IMR-90 (cell line): ENCODE measurements at regions not wholly inside any gene's neighbourhood (a gene's known extent, or its start where the extent isn't known, plus 50 kb on each side); places are given as distances from the start of the nearest gene placed in this dataset.

ENCODE experiments used
- ATAC-seq: fragments of 200-7000 bp; cut with Tn5 transposase; 2 replicates; pipeline ENCODE4 v1.9.1; 2020; ENCODE audit warnings: low read depth, mild to moderate bottlenecking, moderate library complexity
- BruUV-seq: library from RNA; stranded (reverse); fragments of 400-500 nt; replicated peaks from 2 replicates; lab custom pipeline; 2021; lab: Mats Ljungman, UMichigan
- CTCF ChIA-PET: fragments of 300-600 bp; formaldehyde crosslinking; extraction: SDS; loops from one replicate; lab custom pipeline; 2021; ENCODE audit warnings: antibody characterized with exemption; lab: Yijun Ruan, JAX
- POLR2A ChIA-PET: fragments of 300-600 bp; sonication (Branson Sonifier 250); formaldehyde crosslinking; loops from one replicate; lab custom pipeline; 2022; ENCODE audit warnings: antibody characterized with exemption; ENCODE audit not compliant: unreplicated experiment; lab: Charles Lee
- DNase-seq: peaks from one replicate; pipeline ENCODE4 v3.0.0; 2013
- H2AFZ ChIP-seq: replicated peaks from 2 replicates; pipeline ENCODE3; 2013; ENCODE audit warnings: low read length, mild to moderate bottlenecking; ENCODE audit not compliant: poor library complexity
- H2AK5ac ChIP-seq: 2 replicates; pipeline ENCODE4 v1.6.1; 2013; ENCODE audit warnings: low read depth, low read length, inconsistent platforms
- H2AK9ac ChIP-seq: replicated peaks from 2 replicates; pipeline ENCODE3; 2013; ENCODE audit warnings: mild to moderate bottlenecking, low read depth, low read length, moderate library complexity; ENCODE audit not compliant: poor library complexity
- H2BK120ac ChIP-seq: 2 replicates; pipeline ENCODE4 v1.6.1; 2013; ENCODE audit warnings: low read depth, low read length, inconsistent platforms
- H2BK15ac ChIP-seq: 3 replicates; pipeline ENCODE4 v1.6.1; 2013; ENCODE audit warnings: low read depth, low read length, inconsistent platforms
- H2BK20ac ChIP-seq: 2 replicates; pipeline ENCODE4 v1.6.1; 2013; ENCODE audit warnings: low read depth, mild to moderate bottlenecking, inconsistent platforms, low read length, moderate library complexity
- H2BK5ac ChIP-seq: 2 replicates; pipeline ENCODE4 v1.6.1; 2013; ENCODE audit warnings: mild to moderate bottlenecking, low read depth, low read length, inconsistent platforms; ENCODE audit not compliant: poor library complexity, severe bottlenecking
- H3K14ac ChIP-seq: replicated peaks from 2 replicates; pipeline ENCODE4 v1.6.1; 2013; ENCODE audit warnings: low read depth, low read length, inconsistent platforms
- H3K18ac ChIP-seq: 2 replicates; pipeline ENCODE4 v1.6.1; 2013; ENCODE audit warnings: low read depth, low read length, control low read depth
- H3K23ac ChIP-seq: 2 replicates; pipeline ENCODE4 v1.6.1; 2013; ENCODE audit warnings: low read depth, low read length, inconsistent platforms
- H3K27ac ChIP-seq: 2 replicates; pipeline ENCODE4 v1.5.1; 2013; ENCODE audit warnings: mild to moderate bottlenecking, control low read depth, low read length; ENCODE audit not compliant: insufficient read depth
- H3K27me3 ChIP-seq: 2 replicates; pipeline ENCODE4 v1.6.1; 2013; ENCODE audit warnings: low read length; ENCODE audit not compliant: control insufficient read depth, insufficient read depth
- H3K36me3 ChIP-seq: 2 replicates; pipeline ENCODE4 v1.6.1; 2013; ENCODE audit warnings: low read length, mixed read lengths; ENCODE audit not compliant: control insufficient read depth, insufficient read depth
- H3K4ac ChIP-seq: 2 replicates; pipeline ENCODE4 v1.6.1; 2013; ENCODE audit warnings: low read depth, low read length, inconsistent platforms
- H3K4me1 ChIP-seq: 2 replicates; pipeline ENCODE4 v1.6.1; 2013; ENCODE audit warnings: low read length, mixed read lengths; ENCODE audit not compliant: control insufficient read depth, insufficient read depth
- H3K4me2 ChIP-seq: 2 replicates; pipeline ENCODE4 v1.6.1; 2013; ENCODE audit warnings: low read depth, mild to moderate bottlenecking, control low read depth, low read length, moderate library complexity
- H3K4me3 ChIP-seq: 2 replicates; pipeline ENCODE4 v1.5.1; 2013; ENCODE audit warnings: low read depth, mild to moderate bottlenecking, control low read depth, low read length, moderate library complexity; ENCODE audit not compliant: insufficient read depth
- H3K56ac ChIP-seq: 2 replicates; pipeline ENCODE4 v1.6.1; 2013; ENCODE audit warnings: low read length, inconsistent platforms; ENCODE audit not compliant: insufficient read depth; ENCODE audit errors: extremely low read depth
- H3K79me1 ChIP-seq, 2 experiments: 2 replicates each; pipeline ENCODE4 v1.6.1; 2013; ENCODE audit warnings: low read length in 2 of 2, inconsistent platforms in 1 of 2, low read depth in 1 of 2
- H3K9ac ChIP-seq: 2 replicates; pipeline ENCODE4 v1.6.1; 2013; ENCODE audit warnings: low read depth, low read length, control low read depth
- H3K9me1 ChIP-seq: 2 replicates; pipeline ENCODE4 v1.6.1; 2013; ENCODE audit warnings: low read length, inconsistent platforms; ENCODE audit not compliant: insufficient read depth
- H3K9me3 ChIP-seq: 2 replicates; pipeline ENCODE4 v1.6.1; 2013; ENCODE audit warnings: low read length; ENCODE audit not compliant: control insufficient read depth, insufficient read depth
- H4K20me1 ChIP-seq: 2 replicates; pipeline ENCODE4 v1.6.1; 2013; ENCODE audit warnings: low read length, inconsistent platforms; ENCODE audit not compliant: insufficient read depth
- H4K5ac ChIP-seq: 2 replicates; pipeline ENCODE4 v1.6.1; 2013; ENCODE audit warnings: mild to moderate bottlenecking, low read depth, low read length, control low read depth
- H4K8ac ChIP-seq, 2 experiments: 2 replicates each; pipeline ENCODE4 v1.6.1; 2013; ENCODE audit warnings: low read depth in 2 of 2, low read length in 2 of 2, control low read depth in 1 of 2, inconsistent platforms in 1 of 2
- H4K91ac ChIP-seq: 2 replicates; pipeline ENCODE4 v1.6.1; 2013; ENCODE audit warnings: low read depth, low read length, inconsistent platforms; ENCODE audit not compliant: insufficient read depth
- BHLHE40 ChIP-seq: fragments of 150-350 bp; IDR thresholded peaks from 2 replicates; pipeline ENCODE4 v1.6.1; 2016; ENCODE audit warnings: mild to moderate bottlenecking, low read depth, low read length
- CEBPB ChIP-seq: IDR thresholded peaks from 2 replicates; pipeline ENCODE4 v1.6.1; 2012; ENCODE audit warnings: low read depth, low read length, improper control_type of control experiment
- FOS ChIP-seq: fragments of 150-350 bp; IDR thresholded peaks from 2 replicates; pipeline ENCODE4 v1.6.1; 2016; ENCODE audit warnings: low read depth, low read length
- MAFK ChIP-seq: IDR thresholded peaks from 2 replicates; pipeline ENCODE4 v1.6.1; 2012; ENCODE audit warnings: low read depth, low read length, improper control_type of control experiment
- NFE2L2 ChIP-seq: fragments of 150-350 bp; IDR thresholded peaks from 2 replicates; pipeline ENCODE4 v1.6.1; 2016; ENCODE audit warnings: low read depth, mild to moderate bottlenecking, low read length
- RCOR1 ChIP-seq: IDR thresholded peaks from 2 replicates; pipeline ENCODE4 v1.6.1; 2012; ENCODE audit warnings: mild to moderate bottlenecking, low read length, improper control_type of control experiment; ENCODE audit not compliant: insufficient replicate concordance
- RFX5 ChIP-seq: IDR thresholded peaks from 2 replicates; pipeline ENCODE4 v1.8.0; 2012; ENCODE audit warnings: low read depth, mild to moderate bottlenecking, low read length, moderate library complexity
- SMC3 ChIP-seq: fragments of 150-350 bp; IDR thresholded peaks from 2 replicates; pipeline ENCODE4 v1.6.1; 2016; ENCODE audit warnings: low read depth, mild to moderate bottlenecking, antibody characterized with exemption, low read length, moderate library complexity
- WGBS, 2 experiments: methylation state at CpG; one replicate each; pipeline versions ENCODE4 v1.1.5 to v1.1.7; 2013; ENCODE audit warnings: missing lambda C conversion rate in 2 of 2; ENCODE audit not compliant: insufficient read length in 1 of 2; ENCODE audit errors: extremely low coverage in 2 of 2; 5-methylcytosine and 5-hydroxymethylcytosine counted together
- dilution Hi-C: fragments of 300-500 bp; cut with HindIII; formaldehyde crosslinking; loops from one replicate; pipeline ENCODE4 v1.14.3; 2018; ENCODE audit warnings: low sequenced_read_pairs; ENCODE audit not compliant: unreplicated experiment
- in situ Hi-C: fragments of 300-500 bp; cut with MboI; formaldehyde crosslinking; loops from 3 replicates; pipeline ENCODE4 v1.14.3; 2019; ENCODE audit warnings: low sequenced_read_pairs, inconsistent platforms, mixed read lengths
- intact Hi-C: fragments of 100-400 bp; cut with micrococcal nuclease; formaldehyde crosslinking; loops from 2 replicates; pipeline ENCODE4 v1.10.0; 2022
- TF ChIP-seq, protein P1 (sequence below): fragments of 150-350 bp; IDR thresholded peaks from 2 replicates; pipeline ENCODE4 v1.6.1; 2016; ENCODE audit warnings: low read depth, mild to moderate bottlenecking, low read length, moderate library complexity, borderline replicate concordance
- TF ChIP-seq, protein P2 (sequence below): fragments of 150-350 bp; IDR thresholded peaks from 2 replicates; pipeline ENCODE4 v1.6.1; 2017; ENCODE audit warnings: mild to moderate bottlenecking, antibody characterized with exemption, low read length, low read depth

DNA sequence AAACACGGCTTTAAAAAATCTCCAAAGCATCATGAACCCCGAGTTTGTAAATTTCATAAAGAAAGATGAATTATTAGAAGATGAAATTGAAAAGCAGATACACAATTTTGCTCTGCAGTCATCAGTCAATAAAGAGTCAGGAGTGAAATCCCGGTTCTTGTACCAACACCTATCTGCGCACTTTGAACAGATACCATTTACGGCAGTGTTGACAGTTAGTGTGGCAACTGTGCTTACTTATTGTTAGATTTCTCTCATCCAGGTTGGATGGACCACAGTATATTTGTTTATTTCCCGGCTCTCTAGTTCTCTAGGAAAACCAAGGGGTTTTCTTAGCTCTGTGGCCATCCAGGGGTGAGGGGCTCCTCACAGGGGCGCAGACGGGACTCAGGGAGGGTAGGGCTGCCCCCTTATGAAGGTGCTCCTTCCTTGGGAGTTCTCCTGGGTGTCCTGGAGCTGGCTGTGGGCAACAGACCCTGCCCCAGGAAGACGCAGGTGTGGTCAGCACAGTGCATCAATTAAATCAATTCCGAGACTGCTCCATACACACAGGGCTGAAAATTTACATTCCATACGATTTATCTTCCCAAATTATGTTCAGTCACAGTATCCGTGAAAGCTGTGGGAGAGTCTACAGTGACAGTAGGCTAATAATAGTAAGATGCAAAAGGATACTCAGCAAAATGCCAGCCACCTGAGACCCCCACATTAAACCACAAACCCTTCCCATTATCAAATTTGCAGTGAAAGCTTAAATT, 107.0 kb upstream of the C1QTNF9B start:
- peaks cover 12% of the 10 kb centered on the region for H3K4me1 ChIP-seq
- no peak overlapping the region for H3K4me3 ChIP-seq
- H2BK20ac ChIP-seq, result no peak overlapping the region
- intact Hi-C loops (no loop called here), dilution Hi-C loops (no loop called here), in situ Hi-C loops (no loop called here)
- H3K27me3 ChIP-seq, result no peaks in the 10 kb centered on the region
- no peak overlapping the region for H2BK5ac ChIP-seq
- no peak overlapping the region for H3K4ac ChIP-seq
- WGBS, 2 experiments, result 100% methylated on average over 3 of the region's 12 CpGs; no CpG with 5 or more reads in 1 of the 2 experiments
- H4K20me1 ChIP-seq, result no peaks in the 10 kb centered on the region
- H4K8ac ChIP-seq, result no peak overlapping the region
- DNase-seq (no peak), ATAC-seq (no peak)
- no peak overlapping the region for H3K27ac ChIP-seq
- H4K5ac ChIP-seq, result no peak overlapping the region
- ChIA-PET POLR2A (no interaction called here), CTCF (interaction anchor here (0.5 to 1.0 kb wide), 3 partner anchors 15 to 1196 kb away, joined by 3 to 4 read pairs (median 3); no protein-coding TSS in a partner anchor)
- H2AFZ ChIP-seq, result no peak overlapping the region
- peaks cover 9% of the 10 kb centered on the region for H3K9me1 ChIP-seq
- H3K9ac ChIP-seq, result no peak overlapping the region
- no peak overlapping the region for H2BK120ac ChIP-seq
- no peaks in the 10 kb centered on the region for H3K9me3 ChIP-seq
- no peak overlapping the region for H4K91ac ChIP-seq
- no peak overlapping the region for H3K14ac ChIP-seq
- no TSS peak for BruUV-seq
- H2AK5ac ChIP-seq, result no peak overlapping the region
- H2BK15ac ChIP-seq, result no peak overlapping the region
- no peak overlapping the region for H3K56ac ChIP-seq
- no peaks in the 10 kb centered on the region for H3K79me1 ChIP-seq
- H3K23ac ChIP-seq, result no peak overlapping the region
- no peak for TF ChIP-seq MAFK
- TF ChIP-seq, protein P1, sequence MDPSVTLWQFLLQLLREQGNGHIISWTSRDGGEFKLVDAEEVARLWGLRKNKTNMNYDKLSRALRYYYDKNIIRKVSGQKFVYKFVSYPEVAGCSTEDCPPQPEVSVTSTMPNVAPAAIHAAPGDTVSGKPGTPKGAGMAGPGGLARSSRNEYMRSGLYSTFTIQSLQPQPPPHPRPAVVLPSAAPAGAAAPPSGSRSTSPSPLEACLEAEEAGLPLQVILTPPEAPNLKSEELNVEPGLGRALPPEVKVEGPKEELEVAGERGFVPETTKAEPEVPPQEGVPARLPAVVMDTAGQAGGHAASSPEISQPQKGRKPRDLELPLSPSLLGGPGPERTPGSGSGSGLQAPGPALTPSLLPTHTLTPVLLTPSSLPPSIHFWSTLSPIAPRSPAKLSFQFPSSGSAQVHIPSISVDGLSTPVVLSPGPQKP, result no peak
- no peak for TF ChIP-seq RFX5
- TF ChIP-seq, protein P2, sequence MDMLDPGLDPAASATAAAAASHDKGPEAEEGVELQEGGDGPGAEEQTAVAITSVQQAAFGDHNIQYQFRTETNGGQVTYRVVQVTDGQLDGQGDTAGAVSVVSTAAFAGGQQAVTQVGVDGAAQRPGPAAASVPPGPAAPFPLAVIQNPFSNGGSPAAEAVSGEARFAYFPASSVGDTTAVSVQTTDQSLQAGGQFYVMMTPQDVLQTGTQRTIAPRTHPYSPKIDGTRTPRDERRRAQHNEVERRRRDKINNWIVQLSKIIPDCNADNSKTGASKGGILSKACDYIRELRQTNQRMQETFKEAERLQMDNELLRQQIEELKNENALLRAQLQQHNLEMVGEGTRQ, result no peak
- TF ChIP-seq RCOR1, result no peak
- TF ChIP-seq FOS, result no peak
- TF ChIP-seq CEBPB, result no peak
- no peak for TF ChIP-seq NFE2L2
- TF ChIP-seq SMC3, result no peak
- TF ChIP-seq BHLHE40, result no peak
- no peak overlapping the region for H3K18ac ChIP-seq
- H3K36me3 ChIP-seq, result no peaks in the 10 kb centered on the region
- H3K4me2 ChIP-seq, result no peak overlapping the region
- no peak overlapping the region for H2AK9ac ChIP-seq
